Testis (tissue), 2 donors: ENCODE measurements at regions not wholly inside any gene's neighbourhood (a gene's known extent, or its start where the extent isn't known, plus 50 kb on each side); places are given as distances from the start of the nearest gene placed in this dataset.

ENCODE experiments used
- DNase-seq: peaks from one replicate; pipeline ENCODE4 v3.0.0-alpha.2; 2019
- H3K27ac ChIP-seq, 2 donors: fragments of 200-600 bp; sonication (generic); one replicate each; pipeline ENCODE4 v1.5.1; 2019
- H3K27me3 ChIP-seq: fragments of 200-600 bp; sonication (generic); one replicate; pipeline ENCODE4 v1.5.1; 2019
- H3K36me3 ChIP-seq: fragments of 200-600 bp; sonication (generic); one replicate; pipeline ENCODE4 v1.5.1; 2017; ENCODE audit warnings: low read depth; ENCODE audit errors: missing control alignments
- H3K4me1 ChIP-seq: fragments of 200-600 bp; sonication (generic); one replicate; pipeline ENCODE4 v1.5.1; 2019
- H3K4me3 ChIP-seq, 2 donors: fragments of 200-600 bp; sonication (generic); one replicate each; pipeline ENCODE4 v1.5.1; 2017 to 2019
- H3K9me3 ChIP-seq: fragments of 200-600 bp; sonication (generic); one replicate; pipeline ENCODE4 v1.5.1; 2017
- CTCF ChIP-seq, 3 experiments: fragments of 450-650 bp in 2 of 3; fragments of 200-600 bp in 1 of 3; sonication (generic) in 1 of 3; IDR thresholded peaks; one replicate each; pipeline ENCODE4 v1.5.1; 2016 to 2019; ENCODE audit warnings: antibody characterized with exemption in 3 of 3, mild to moderate bottlenecking in 2 of 3, moderate library complexity in 1 of 3
- POLR2A ChIP-seq: fragments of 450-650 bp; IDR thresholded peaks from one replicate; pipeline ENCODE4 v1.6.1; 2017; ENCODE audit warnings: antibody characterized with exemption, mild to moderate bottlenecking, moderate library complexity
- WGBS, 2 donors: methylation state at CpG; one replicate each; pipeline ENCODE4 v1.1.5; 2018; 5-methylcytosine and 5-hydroxymethylcytosine counted together
- intact Hi-C: fragments of 100-400 bp; cut with DNase I; formaldehyde crosslinking; loops from one replicate; pipeline ENCODE4 v1.15.1; 2023; ENCODE audit warnings: low total_unique reads

- Histone ChIP-seq H3K9me3 (no peaks in the 10 kb centered on the region), H3K4me3 (no peak overlapping the region), H3K36me3 (no peaks in the 10 kb centered on the region), H3K4me1 (no peaks in the 10 kb centered on the region), H3K27me3 (no peaks in the 10 kb centered on the region), H3K27ac (no peak overlapping the region)
- WGBS, 2 donors = 60 to 67% methylated on average over 4 of the region's 4 CpGs
- intact Hi-C loops = no loop called here
- no peak for TF ChIP-seq CTCF (IDR thresholded peaks at IDR 0.05)
- TF ChIP-seq POLR2A = no peak
- no peak for DNase-seq
Measured at GRCh38 chr6:112877134-112878100, 530.3 kb downstream of the RFPL4B start.

DNA sequence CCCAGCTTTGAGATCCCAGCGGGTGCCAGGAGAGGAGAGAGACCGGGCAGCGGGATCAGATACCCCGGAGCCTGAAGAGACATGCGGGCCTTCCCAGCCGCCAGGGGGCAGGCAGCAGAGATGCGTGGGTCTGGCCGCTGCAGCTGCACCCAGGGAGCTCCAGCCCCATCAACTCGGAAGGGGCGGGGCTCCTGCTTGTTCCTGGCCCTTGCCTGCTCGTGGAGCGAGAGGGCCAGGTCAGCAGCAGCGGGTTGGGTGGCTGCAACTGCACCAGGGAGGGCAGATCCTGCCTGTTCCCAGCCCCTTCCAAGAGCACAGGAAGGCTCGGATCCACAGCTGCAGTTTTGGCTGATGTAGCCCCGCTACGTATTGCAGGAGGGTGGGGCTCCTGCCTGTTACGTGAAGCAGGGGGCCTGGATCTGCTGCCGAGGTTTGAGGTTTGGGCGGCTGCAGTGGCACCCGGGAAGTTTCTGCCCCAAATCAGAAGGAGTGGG lies 532.8 kb downstream of the RFPL4B start:
- intact Hi-C loops = no loop called here
- Histone ChIP-seq H3K4me3 (peak overlapping the region; percentile 22 to 40), H3K36me3 (no peaks in the 10 kb centered on the region), H3K27ac (no peak overlapping the region), H3K9me3 (no peaks in the 10 kb centered on the region), H3K4me1 (no peaks in the 10 kb centered on the region), H3K27me3 (no peaks in the 10 kb centered on the region)
- peak in 1 of 3 experiments; percentile 24 for TF ChIP-seq CTCF (IDR thresholded peaks at IDR 0.05)
- no peak for TF ChIP-seq POLR2A
- 81 to 83% methylated on average over 7 to 20 of the region's 20 CpGs for WGBS, 2 donors
- peak; percentile 73 for DNase-seq

DNA sequence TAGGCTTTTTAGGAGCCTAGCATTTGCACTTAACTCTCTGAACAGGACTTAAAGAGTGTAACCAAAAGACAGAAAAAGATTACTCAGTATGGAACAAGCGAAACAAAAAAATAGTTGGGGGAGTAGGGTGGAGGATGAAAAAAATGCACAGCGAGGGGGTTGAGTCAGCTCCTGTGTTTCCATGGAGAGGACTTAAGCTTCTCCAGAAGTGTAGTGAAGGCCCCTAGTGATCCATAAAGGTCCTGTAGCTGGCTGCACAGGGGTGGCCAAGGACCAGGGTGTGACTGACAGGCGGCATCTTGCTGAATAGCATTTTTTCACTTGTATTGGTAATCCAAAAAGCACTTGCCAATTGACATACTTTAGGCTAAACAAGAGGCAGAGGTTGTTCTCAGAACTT lies 533.9 kb downstream of the RFPL4B start:
- DNase-seq = no peak
- H3K4me1 ChIP-seq = no peaks in the 10 kb centered on the region
- WGBS, 2 donors = 65 to 73% methylated on average over 3 of the region's 3 CpGs
- intact Hi-C loops = no loop called here
- H3K27me3 ChIP-seq = no peaks in the 10 kb centered on the region
- no peak overlapping the region for H3K27ac ChIP-seq
- no peaks in the 10 kb centered on the region for H3K36me3 ChIP-seq
- TF ChIP-seq POLR2A (no peak), CTCF (IDR thresholded peaks at IDR 0.05) (no peak)
- H3K4me3 ChIP-seq = no peak overlapping the region
- H3K9me3 ChIP-seq = no peaks in the 10 kb centered on the region

GRCh38 chr6:112881828-112882780 lies 535.0 kb downstream of the RFPL4B start:
- Histone ChIP-seq H3K36me3 (no peaks in the 10 kb centered on the region), H3K27me3 (no peaks in the 10 kb centered on the region), H3K27ac (no peak overlapping the region), H3K9me3 (no peaks in the 10 kb centered on the region), H3K4me3 (no peak overlapping the region), H3K4me1 (no peaks in the 10 kb centered on the region)
- TF ChIP-seq CTCF (IDR thresholded peaks at IDR 0.05) = no peak
- no peak for TF ChIP-seq POLR2A
- 92 to 98% methylated on average over 2 of the region's 2 CpGs for WGBS, 2 donors
- intact Hi-C loops = no loop called here
- no peak for DNase-seq
